HFF-Myc (cell line): ENCODE measurements at regions not wholly inside any gene's neighbourhood (a gene's known extent, or its start where the extent isn't known, plus 50 kb on each side); places are given as distances from the start of the nearest gene placed in this dataset.

Experiments used
- DNase-seq: peaks from one replicate; pipeline ENCODE4 v3.0.0-alpha.2; 2011; ENCODE audit warnings: low read depth; ENCODE audit errors: extremely low read depth
- H3K4me3 ChIP-seq: replicated peaks from 2 replicates; pipeline ENCODE4 v1.5.1; 2011; ENCODE audit warnings: low read depth, mild to moderate bottlenecking, control low read depth, low read length
- CTCF ChIP-seq: IDR thresholded peaks from 2 replicates; pipeline ENCODE4 v1.5.1; 2012; ENCODE audit warnings: mild to moderate bottlenecking, low read depth, low read length, control low read depth; ENCODE audit errors: missing control alignments

- no peak for TF ChIP-seq CTCF
- H3K4me3 ChIP-seq: no peak overlapping the region
- DNase-seq: no peak
These were observed 658.6 kb upstream of the STEAP1 start for GRCh38 chr7:89495704-89496103.

DNA sequence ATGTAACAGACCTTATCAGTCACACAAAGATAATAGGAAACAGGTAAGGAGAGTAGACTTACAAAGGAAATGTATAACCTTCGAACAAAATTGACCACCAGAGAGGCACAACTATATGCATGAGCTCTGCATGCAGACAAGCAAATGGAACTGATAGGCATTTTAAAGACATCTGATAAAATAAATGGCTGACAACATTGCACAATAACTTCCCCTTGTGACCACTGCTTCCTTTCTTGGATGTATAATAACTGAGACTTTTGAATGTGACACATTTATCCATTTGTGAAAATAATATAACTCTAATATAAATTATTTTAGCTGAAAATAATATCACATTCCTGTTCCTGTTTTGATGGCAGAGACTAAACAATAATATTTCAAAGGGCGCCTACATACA is 654.2 kb upstream of the STEAP1 start:
- H3K4me3 ChIP-seq: no peak overlapping the region
- TF ChIP-seq CTCF: no peak
- DNase-seq: no peak

GRCh38 chr7:89503281-89503680 is 651.0 kb upstream of the STEAP1 start:
- no peak for DNase-seq
- TF ChIP-seq CTCF: no peak

DNA sequence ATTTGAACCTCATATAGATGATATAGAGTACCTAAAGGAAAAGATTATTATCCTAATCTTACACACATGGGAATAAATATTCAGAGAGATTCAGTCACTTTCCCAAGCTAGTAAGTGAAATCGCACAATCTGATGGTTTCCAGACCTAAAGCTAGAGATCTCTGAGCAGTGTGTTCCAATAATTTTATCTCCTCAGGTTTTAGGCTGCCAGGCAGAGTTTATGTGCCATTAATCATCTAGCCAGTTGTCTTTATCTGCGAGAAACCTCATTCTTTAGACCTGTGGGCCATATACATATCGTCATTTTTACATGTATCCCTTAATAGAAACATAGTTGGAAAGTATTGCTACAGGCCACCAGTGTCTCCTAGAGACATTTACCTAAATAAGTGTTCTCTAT is 647.2 kb upstream of the STEAP1 start:
- no peak overlapping the region for H3K4me3 ChIP-seq
- TF ChIP-seq CTCF: no peak

More at GRCh38 chr7:89503281-89503680, 651.0 kb upstream of the STEAP1 start:
- H3K4me3 ChIP-seq: no peak overlapping the region

GRCh38 chr7:89511900-89512299 is 642.4 kb upstream of the STEAP1 start:
- no peak for DNase-seq
- H3K4me3 ChIP-seq: no peak overlapping the region
- TF ChIP-seq CTCF: no peak

More for the DNA sequence above, 647.2 kb upstream of the STEAP1 start:
- no peak for DNase-seq

- DNase-seq: no peak
- TF ChIP-seq CTCF: no peak
- H3K4me3 ChIP-seq: no peak overlapping the region
These were observed 639.3 kb upstream of the STEAP1 start for GRCh38 chr7:89514970-89515369.

DNA sequence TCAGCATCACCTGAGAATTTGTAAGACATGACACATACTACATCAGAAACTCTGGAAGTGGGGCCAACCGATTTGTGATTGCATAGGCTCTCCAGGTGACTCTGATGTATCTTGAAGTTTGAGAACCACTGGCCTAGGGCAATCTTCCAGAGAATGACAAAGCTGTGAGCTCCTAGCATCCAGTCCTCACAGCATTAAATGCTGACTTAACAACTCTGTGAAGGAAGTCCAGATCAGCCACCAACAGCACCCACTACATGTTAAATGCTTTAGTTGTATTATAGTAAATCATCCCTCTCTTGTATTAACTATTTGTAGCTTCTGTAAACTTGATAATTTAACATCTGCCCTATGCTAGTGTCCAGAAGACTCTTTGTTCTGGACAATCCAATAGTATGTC is 636.5 kb upstream of the STEAP1 start:
- TF ChIP-seq CTCF: no peak
- DNase-seq: no peak
- H3K4me3 ChIP-seq: no peak overlapping the region
